WTC11 (cell line): ENCODE measurements at regions not wholly inside any gene's neighbourhood (a gene's known extent, or its start where the extent isn't known, plus 50 kb on each side); places are given as distances from the start of the nearest gene placed in this dataset.

ENCODE experiments used
- ATAC-seq: fragments of 200-7000 bp; cut with Tn5 transposase; 2 replicates; pipeline ENCODE4 v1.10.0; 2021; ENCODE audit warnings: mild to moderate bottlenecking, moderate library complexity
- CTCF ChIA-PET: fragments of 300-600 bp; sonication (Branson Sonifier 250); formaldehyde crosslinking; loops from one replicate; lab custom pipeline; 2021; ENCODE audit warnings: antibody characterized with exemption; lab: Charles Lee
- POLR2A ChIA-PET: fragments of 350-600 bp; sonication (Branson Sonifier 250); formaldehyde crosslinking; loops from one replicate; lab custom pipeline; 2021; ENCODE audit warnings: antibody characterized with exemption; lab: Charles Lee
- DNase-seq: peaks from one replicate; pipeline ENCODE4 v3.0.0; 2021; ENCODE audit warnings: low spot score
- H3K27ac Mint-ChIP-seq: 2 replicates; pipeline ENCODE4 v1.8.0; 2021; ENCODE audit warnings: mixed read lengths
- H3K27me3 Mint-ChIP-seq: 2 replicates; pipeline ENCODE4 v1.8.0; 2021; ENCODE audit warnings: low read depth, mild to moderate bottlenecking, moderate library complexity, mixed read lengths
- H3K36me3 Mint-ChIP-seq: 2 replicates; pipeline ENCODE4 v1.8.0; 2021; ENCODE audit warnings: mixed read lengths
- H3K4me1 Mint-ChIP-seq: 2 replicates; pipeline ENCODE4 v1.8.0; 2022; ENCODE audit warnings: mixed read lengths
- H3K4me3 Mint-ChIP-seq: 2 replicates; pipeline ENCODE4 v1.8.0; 2021; ENCODE audit warnings: mild to moderate bottlenecking, moderate library complexity, mixed read lengths
- H3K9me3 Mint-ChIP-seq: 2 replicates; pipeline ENCODE4 v1.8.0; 2021; ENCODE audit warnings: mixed read lengths
- AR ChIP-seq: fragments of 250-450 bp; sonication (Bioruptor Pico); IDR thresholded peaks from 2 replicates; pipeline ENCODE4 v1.9.0; 2021; ENCODE audit warnings: mild to moderate bottlenecking
- CDX4 ChIP-seq: fragments of 250-450 bp; sonication (Bioruptor Pico); IDR thresholded peaks from 2 replicates; pipeline ENCODE4 v1.9.0; 2021; ENCODE audit warnings: moderate library complexity, mild to moderate bottlenecking, inconsistent platforms, borderline replicate concordance
- CTCF ChIP-seq: fragments of 200-600 bp; IDR thresholded peaks from 2 replicates; pipeline ENCODE4 v1.8.0; 2022; ENCODE audit warnings: antibody characterized with exemption
- ETV6 ChIP-seq: sonication (generic); formaldehyde crosslinking; IDR thresholded peaks from 2 replicates; pipeline ENCODE4 v1.8.1; 2022; ENCODE audit warnings: mild to moderate bottlenecking, missing genetic modification reagents
- GTF2I ChIP-seq: fragments of 250-450 bp; sonication (Bioruptor Pico); conservative IDR thresholded peaks from 2 replicates; pipeline ENCODE4 v1.4.0; 2021; ENCODE audit warnings: mild to moderate bottlenecking
- JAZF1 ChIP-seq: fragments of 250-450 bp; sonication (Bioruptor Pico); IDR thresholded peaks from 2 replicates; pipeline ENCODE4 v1.9.0; 2021; ENCODE audit warnings: moderate library complexity, mild to moderate bottlenecking, inconsistent platforms
- MAX ChIP-seq: sonication (generic); formaldehyde crosslinking; IDR thresholded peaks from 2 replicates; pipeline ENCODE4 v1.8.0; 2022; ENCODE audit warnings: mild to moderate bottlenecking, missing genetic modification reagents
- NR3C1 ChIP-seq: sonication (generic); formaldehyde crosslinking; conservative IDR thresholded peaks from 2 replicates; pipeline ENCODE4 v1.8.1; 2023; ENCODE audit warnings: low read depth, mild to moderate bottlenecking, missing genetic modification reagents
- PREB ChIP-seq: sonication (generic); formaldehyde crosslinking; IDR thresholded peaks from 2 replicates; pipeline ENCODE4 v1.8.1; 2022; ENCODE audit warnings: mild to moderate bottlenecking, missing genetic modification reagents, moderate library complexity, borderline replicate concordance
- RORB ChIP-seq: fragments of 250-450 bp; sonication (Bioruptor Pico); IDR thresholded peaks from 2 replicates; pipeline ENCODE4 v1.9.0; 2021; ENCODE audit warnings: mild to moderate bottlenecking
- TP53 ChIP-seq: sonication (generic); formaldehyde crosslinking; IDR thresholded peaks from 2 replicates; pipeline ENCODE4 v1.8.1; 2023; ENCODE audit warnings: mild to moderate bottlenecking, missing genetic modification reagents
- ZNF219 ChIP-seq: sonication (generic); formaldehyde crosslinking; IDR thresholded peaks from 2 replicates; pipeline ENCODE4 v1.8.0; 2023; ENCODE audit warnings: missing genetic modification reagents, mild to moderate bottlenecking, borderline replicate concordance
- ZNF232 ChIP-seq: sonication (generic); formaldehyde crosslinking; IDR thresholded peaks from 2 replicates; pipeline ENCODE4 v1.8.0; 2022; ENCODE audit warnings: mild to moderate bottlenecking, missing genetic modification reagents
- ZNF281 ChIP-seq: sonication (generic); formaldehyde crosslinking; IDR thresholded peaks from 2 replicates; pipeline ENCODE4 v1.8.0; 2023; ENCODE audit warnings: mild to moderate bottlenecking, missing genetic modification reagents
- ZNF416 ChIP-seq: fragments of 250-450 bp; sonication (Bioruptor Pico); IDR thresholded peaks from 2 replicates; pipeline ENCODE4 v1.9.0; 2021; ENCODE audit warnings: mild to moderate bottlenecking, inconsistent platforms
- ZNF512 ChIP-seq: sonication (generic); formaldehyde crosslinking; IDR thresholded peaks from 2 replicates; pipeline ENCODE4 v1.8.1; 2022; ENCODE audit warnings: missing genetic modification reagents, borderline replicate concordance
- ZNF671 ChIP-seq: fragments of 250-450 bp; sonication (Bioruptor Pico); IDR thresholded peaks from 2 replicates; pipeline ENCODE4 v1.8.0; 2021; ENCODE audit warnings: mild to moderate bottlenecking

- CTCF ChIA-PET, result no interaction called here
- no peak overlapping the region for H3K4me3 Mint-ChIP-seq
Observed at GRCh38 chr6:15968519-15968918, 160.4 kb upstream of the MYLIP start.

GRCh38 chr6:15966000-15966520, 162.8 kb upstream of the MYLIP start:
- no peaks in the 10 kb centered on the region; the same call in 1 of the 2 replicates for H3K27me3 Mint-ChIP-seq
- peaks cover 2% of the 10 kb centered on the region for H3K36me3 Mint-ChIP-seq
- ATAC-seq (no peak), DNase-seq (no peak)
- peaks cover 25% of the 10 kb centered on the region for H3K4me1 Mint-ChIP-seq
- peaks cover 16% of the 10 kb centered on the region for H3K9me3 Mint-ChIP-seq
- CTCF ChIA-PET, result no interaction called here
- no peak overlapping the region for H3K4me3 Mint-ChIP-seq
- H3K27ac Mint-ChIP-seq, result no peak overlapping the region
- POLR2A ChIA-PET, result no interaction called here
- TF ChIP-seq PREB (CRISPR knock-in tag) (no peak), TP53 (no peak), NR3C1 (CRISPR knock-in tag) (no peak), ZNF281 (CRISPR knock-in tag) (no peak), MAX (CRISPR knock-in tag) (no peak), ZNF416 (CRISPR knock-in tag) (no peak), ETV6 (CRISPR knock-in tag) (no peak), CDX4 (no peak), ZNF219 (no peak), AR (CRISPR knock-in tag) (no peak)

More at GRCh38 chr6:15968519-15968918, 160.4 kb upstream of the MYLIP start:
- Mint-ChIP-seq H3K4me1 (peaks cover 5% of the 10 kb centered on the region; the same call in 1 of the 2 replicates), H3K27me3 (no peaks in the 10 kb centered on the region; the same call in 1 of the 2 replicates), H3K27ac (no peak overlapping the region), H3K9me3 (peaks cover 27% of the 10 kb centered on the region)
- no peak for ATAC-seq
- no peak for TF ChIP-seq PREB (CRISPR knock-in tag)
- no peak for TF ChIP-seq CTCF
- no peak for TF ChIP-seq ZNF232 (CRISPR knock-in tag)
- TF ChIP-seq ZNF512 (CRISPR knock-in tag), result no peak
- no peak for TF ChIP-seq RORB (CRISPR knock-in tag)
- TF ChIP-seq JAZF1 (CRISPR knock-in tag), result no peak
- no peak for TF ChIP-seq GTF2I (CRISPR knock-in tag)
- TF ChIP-seq ZNF671, result no peak
- TF ChIP-seq, all 79 proteins: peak for 0
- DNase-seq, result no peak
- 0 out of 2 replicates have a peak, but pooled peaks cover under 1% of the 10 kb centered on the region for H3K36me3 Mint-ChIP-seq
- POLR2A ChIA-PET, result no interaction called here
